ENCODE measurements at regions not wholly inside any gene's neighbourhood (a gene's known extent, or its start where the extent isn't known, plus 50 kb on each side); places are given as distances from the start of the nearest gene placed in this dataset.

DNA sequence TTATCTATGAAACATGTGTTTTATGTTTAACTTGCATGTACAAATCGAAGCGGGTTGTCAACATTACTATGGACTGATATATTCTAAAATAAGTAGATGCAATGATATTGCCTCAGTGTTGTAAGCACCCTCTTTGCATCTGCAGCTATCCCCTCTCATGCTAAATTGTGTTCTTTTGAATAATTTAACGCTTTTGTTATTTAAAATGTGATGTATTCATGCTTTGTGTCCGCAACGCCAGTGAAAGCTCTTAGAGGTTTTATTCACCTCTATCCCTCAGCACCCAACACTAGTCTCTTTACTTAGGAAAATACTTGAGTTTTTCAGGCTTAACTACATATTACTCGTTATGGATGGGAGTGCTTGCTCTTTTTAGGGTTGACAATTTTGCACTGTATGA, 173.7 kb upstream of the ID4 start:
- Histone ChIP-seq H3K36me3 (no peaks in the 10 kb centered on the region), H3K27ac (no peak overlapping the region), H3K9me3 (no peaks in the 10 kb centered on the region), H3K4me3 (no peak overlapping the region), H3K4me1 (peaks cover 0 to 7% (median under 1%) of the 10 kb centered on the region in 4 donors), H3K27me3 (no peaks in the 10 kb centered on the region)
- 71 to 75% methylated on average over 6 of the region's 6 CpGs for WGBS, 2 donors
- TF ChIP-seq, protein P1, sequence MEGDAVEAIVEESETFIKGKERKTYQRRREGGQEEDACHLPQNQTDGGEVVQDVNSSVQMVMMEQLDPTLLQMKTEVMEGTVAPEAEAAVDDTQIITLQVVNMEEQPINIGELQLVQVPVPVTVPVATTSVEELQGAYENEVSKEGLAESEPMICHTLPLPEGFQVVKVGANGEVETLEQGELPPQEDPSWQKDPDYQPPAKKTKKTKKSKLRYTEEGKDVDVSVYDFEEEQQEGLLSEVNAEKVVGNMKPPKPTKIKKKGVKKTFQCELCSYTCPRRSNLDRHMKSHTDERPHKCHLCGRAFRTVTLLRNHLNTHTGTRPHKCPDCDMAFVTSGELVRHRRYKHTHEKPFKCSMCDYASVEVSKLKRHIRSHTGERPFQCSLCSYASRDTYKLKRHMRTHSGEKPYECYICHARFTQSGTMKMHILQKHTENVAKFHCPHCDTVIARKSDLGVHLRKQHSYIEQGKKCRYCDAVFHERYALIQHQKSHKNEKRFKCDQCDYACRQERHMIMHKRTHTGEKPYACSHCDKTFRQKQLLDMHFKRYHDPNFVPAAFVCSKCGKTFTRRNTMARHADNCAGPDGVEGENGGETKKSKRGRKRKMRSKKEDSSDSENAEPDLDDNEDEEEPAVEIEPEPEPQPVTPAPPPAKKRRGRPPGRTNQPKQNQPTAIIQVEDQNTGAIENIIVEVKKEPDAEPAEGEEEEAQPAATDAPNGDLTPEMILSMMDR (IDR thresholded peaks at IDR 0.05) = no peak
- TF ChIP-seq POLR2A (IDR thresholded peaks at IDR 0.05) = no peak
- TF ChIP-seq EP300 (IDR thresholded peaks at IDR 0.05) = no peak
- TF ChIP-seq POLR2AphosphoS5 (IDR thresholded peaks at IDR 0.05) = no peak
- intact Hi-C loops (cut with DNase I) = no loop called here
- no peak for DNase-seq

- H3K9me3 ChIP-seq = no peaks in the 10 kb centered on the region
- DNase-seq = no peak
- H3K36me3 ChIP-seq = no peaks in the 10 kb centered on the region
- WGBS, 2 donors = 79 to 80% methylated on average over 7 of the region's 7 CpGs
- no peak overlapping the region for H3K4me3 ChIP-seq
- intact Hi-C loops (cut with DNase I) = no loop called here
- H3K4me1 ChIP-seq = peaks cover 0 to 13% (median 5%) of the 10 kb centered on the region in 4 donors
- TF ChIP-seq, protein P1 (IDR thresholded peaks at IDR 0.05) = no peak
- no peak for TF ChIP-seq POLR2AphosphoS5 (IDR thresholded peaks at IDR 0.05)
- no peak for TF ChIP-seq EP300 (IDR thresholded peaks at IDR 0.05)
- no peak for TF ChIP-seq POLR2A (IDR thresholded peaks at IDR 0.05)
- no peaks in the 10 kb centered on the region for H3K27me3 ChIP-seq
- no peak overlapping the region for H3K27ac ChIP-seq
Measured at GRCh38 chr6:19664050-19664449, 173.1 kb upstream of the ID4 start.

GRCh38 chr6:19664878-19665612, 172.1 kb upstream of the ID4 start:
- no peak for DNase-seq
- Histone ChIP-seq H3K27ac (no peak overlapping the region), H3K9me3 (no peaks in the 10 kb centered on the region), H3K27me3 (no peaks in the 10 kb centered on the region), H3K4me1 (peaks cover 0 to 20% (median 13%) of the 10 kb centered on the region in 4 donors), H3K4me3 (no peak overlapping the region), H3K36me3 (no peaks in the 10 kb centered on the region)
- TF ChIP-seq, protein P1 (IDR thresholded peaks at IDR 0.05) = no peak
- TF ChIP-seq EP300 (IDR thresholded peaks at IDR 0.05) (no peak), POLR2A (IDR thresholded peaks at IDR 0.05) (no peak), POLR2AphosphoS5 (IDR thresholded peaks at IDR 0.05) (no peak)
- intact Hi-C loops (cut with DNase I) = no loop called here
- WGBS, 2 donors = 92 to 97% methylated on average over 2 of the region's 2 CpGs

DNA sequence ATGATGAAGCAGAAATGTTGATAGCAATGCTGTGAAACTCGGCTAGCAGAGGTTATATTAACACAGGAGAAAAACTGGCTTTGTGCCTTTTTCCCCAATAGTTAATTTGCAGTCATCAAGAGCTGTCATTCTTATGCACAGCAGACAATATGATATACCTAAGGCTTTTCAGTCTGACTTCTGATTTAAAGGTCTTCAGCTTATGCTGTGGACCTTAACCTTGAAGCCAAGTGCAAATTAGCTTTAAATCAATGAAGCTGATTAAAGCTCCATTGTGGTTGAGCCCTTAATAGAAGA, 171.6 kb upstream of the ID4 start:
- peaks cover 0 to 20% (median 13%) of the 10 kb centered on the region in 4 donors for H3K4me1 ChIP-seq
- no peak overlapping the region for H3K4me3 ChIP-seq
- H3K9me3 ChIP-seq = no peaks in the 10 kb centered on the region
- TF ChIP-seq, protein P1 (IDR thresholded peaks at IDR 0.05) = no peak
- TF ChIP-seq POLR2AphosphoS5 (IDR thresholded peaks at IDR 0.05) (no peak), EP300 (IDR thresholded peaks at IDR 0.05) (no peak), POLR2A (IDR thresholded peaks at IDR 0.05) (no peak)
- no peak overlapping the region for H3K27ac ChIP-seq
- no peaks in the 10 kb centered on the region for H3K27me3 ChIP-seq
- intact Hi-C loops (cut with DNase I) = no loop called here
- 31% methylated on average over 1 of the region's 1 CpG for WGBS, 2 donors
- DNase-seq = no peak
- no peaks in the 10 kb centered on the region for H3K36me3 ChIP-seq

DNA sequence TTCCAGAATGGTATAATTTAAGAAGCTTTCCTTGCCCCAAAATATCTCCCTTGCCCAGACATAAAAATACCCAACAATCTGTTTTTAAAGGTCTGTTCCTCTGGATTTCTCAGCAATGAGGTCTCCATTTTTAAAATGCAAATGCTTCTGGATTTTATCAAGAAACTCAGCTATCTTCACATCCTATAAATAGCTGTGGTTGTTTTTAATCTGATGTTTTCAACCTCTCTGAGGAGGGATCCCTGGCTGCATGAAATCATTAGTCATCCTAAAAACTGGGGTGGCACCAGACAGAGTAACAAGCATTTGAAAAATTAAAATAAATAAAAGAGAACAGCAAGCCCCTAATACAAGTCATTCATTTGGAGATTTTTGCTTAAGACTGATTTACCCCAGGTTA, 168.5 kb upstream of the ID4 start:
- no peak for DNase-seq
- intact Hi-C loops (cut with DNase I) = no loop called here
- Histone ChIP-seq H3K36me3 (no peaks in the 10 kb centered on the region), H3K4me3 (no peak overlapping the region), H3K4me1 (peaks cover 0 to 20% (median 13%) of the 10 kb centered on the region in 4 donors), H3K27ac (peak overlapping the region in 1 of 4 donors; percentile 46), H3K27me3 (no peaks in the 10 kb centered on the region), H3K9me3 (no peaks in the 10 kb centered on the region)
- no peak for TF ChIP-seq POLR2A (IDR thresholded peaks at IDR 0.05)
- TF ChIP-seq, protein P1 (IDR thresholded peaks at IDR 0.05) = no peak
- no peak for TF ChIP-seq EP300 (IDR thresholded peaks at IDR 0.05)
- no peak for TF ChIP-seq POLR2AphosphoS5 (IDR thresholded peaks at IDR 0.05)

All from sigmoid colon (tissue), 6 donors.